ENCODE measurements at regions not wholly inside any gene's neighbourhood (a gene's known extent, or its start where the extent isn't known, plus 50 kb on each side); places are given as distances from the start of the nearest gene placed in this dataset.
A peak's percentile ranks its signal among the peaks of the same experiment; 100 is the strongest.

DNA sequence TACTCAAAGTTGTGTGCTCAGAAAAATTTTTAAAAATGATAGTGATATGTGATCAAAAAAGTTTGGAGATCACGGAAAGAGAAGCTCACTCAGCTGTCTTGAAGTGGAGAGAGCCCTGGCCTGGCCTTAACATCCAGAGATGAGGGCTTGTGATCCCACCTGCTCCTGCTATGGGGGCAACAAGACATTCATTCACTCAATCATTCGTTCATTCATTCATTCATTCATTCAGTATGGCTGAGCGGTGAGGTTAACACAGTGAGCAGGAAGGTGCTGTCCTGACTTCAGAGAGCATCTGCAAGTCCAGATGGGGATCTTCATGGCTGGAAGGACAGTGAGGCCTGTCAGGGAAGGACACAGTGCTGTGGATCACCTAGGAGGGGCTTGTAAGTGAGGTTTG is 112.3 kb downstream of the SLC25A47 start:
- intact Hi-C loops (cut with DNase I) = loop anchor here (5.0 to 10.0 kb wide), 2 partner anchors 212 to 469 kb away; partner anchors contain the start of gene RTL1 (in 1 of the 2)
- Histone ChIP-seq H3K9me3 (no peaks in the 10 kb centered on the region), H3K36me3 (ENCODE audit: insufficient read depth in 1 of 2, low read depth in 1 of 2) (no peaks in the 10 kb centered on the region), H3K4me1 (peaks cover 11% of the 10 kb centered on the region), H3K27ac (no peak overlapping the region), H3K27me3 (ENCODE audit: insufficient read depth in 3 of 3, low read length in 2 of 3) (no peaks in the 10 kb centered on the region), H3K4me3 (no peak overlapping the region)
- DNase-seq = no peak
- TF ChIP-seq, protein P1, sequence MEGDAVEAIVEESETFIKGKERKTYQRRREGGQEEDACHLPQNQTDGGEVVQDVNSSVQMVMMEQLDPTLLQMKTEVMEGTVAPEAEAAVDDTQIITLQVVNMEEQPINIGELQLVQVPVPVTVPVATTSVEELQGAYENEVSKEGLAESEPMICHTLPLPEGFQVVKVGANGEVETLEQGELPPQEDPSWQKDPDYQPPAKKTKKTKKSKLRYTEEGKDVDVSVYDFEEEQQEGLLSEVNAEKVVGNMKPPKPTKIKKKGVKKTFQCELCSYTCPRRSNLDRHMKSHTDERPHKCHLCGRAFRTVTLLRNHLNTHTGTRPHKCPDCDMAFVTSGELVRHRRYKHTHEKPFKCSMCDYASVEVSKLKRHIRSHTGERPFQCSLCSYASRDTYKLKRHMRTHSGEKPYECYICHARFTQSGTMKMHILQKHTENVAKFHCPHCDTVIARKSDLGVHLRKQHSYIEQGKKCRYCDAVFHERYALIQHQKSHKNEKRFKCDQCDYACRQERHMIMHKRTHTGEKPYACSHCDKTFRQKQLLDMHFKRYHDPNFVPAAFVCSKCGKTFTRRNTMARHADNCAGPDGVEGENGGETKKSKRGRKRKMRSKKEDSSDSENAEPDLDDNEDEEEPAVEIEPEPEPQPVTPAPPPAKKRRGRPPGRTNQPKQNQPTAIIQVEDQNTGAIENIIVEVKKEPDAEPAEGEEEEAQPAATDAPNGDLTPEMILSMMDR (IDR thresholded peaks at IDR 0.05) = no peak
- ATAC-seq = no peak
- WGBS, 3 donors = 81 to 84% (median 82%) methylated on average over 3 of the region's 3 CpGs

DNA sequence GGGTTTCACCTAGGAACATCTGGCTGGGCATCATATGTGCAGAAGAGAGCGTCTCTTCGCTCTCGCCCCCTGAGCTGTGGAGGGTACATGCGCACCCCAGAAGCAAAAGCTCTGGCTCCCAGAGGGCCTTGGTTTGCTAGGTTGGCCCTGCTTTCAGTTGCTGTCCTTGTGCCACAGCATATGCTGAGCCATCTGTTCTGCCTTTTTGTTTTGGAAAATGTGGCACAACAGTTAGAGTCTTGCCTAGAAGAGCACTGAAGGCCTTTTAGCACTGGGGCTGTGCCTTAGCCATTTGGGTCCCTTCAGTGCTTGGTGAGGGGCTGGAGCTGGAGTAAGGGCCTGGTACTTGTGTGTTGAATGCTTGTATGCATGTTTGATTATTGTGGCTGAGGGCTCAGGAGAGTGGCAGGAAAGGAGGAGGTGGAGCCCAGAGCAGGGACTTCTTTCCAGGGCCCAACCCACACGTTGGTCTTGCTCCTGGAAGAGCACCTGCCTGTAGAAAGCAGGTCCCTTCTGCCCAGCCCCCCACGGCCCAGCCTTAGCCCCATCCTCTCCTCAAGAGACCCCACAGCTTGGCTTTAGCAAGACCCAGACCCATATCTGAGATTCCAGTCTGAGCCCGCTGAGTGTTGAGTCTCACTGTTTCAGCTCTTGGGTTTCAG is 113.7 kb downstream of the SLC25A47 start:
- no peaks in the 10 kb centered on the region for H3K36me3 ChIP-seq (ENCODE audit: insufficient read depth in 1 of 2, low read depth in 1 of 2)
- intact Hi-C loops (cut with DNase I) = loop anchor here (5.0 to 10.0 kb wide), 2 partner anchors 210 to 468 kb away; partner anchors contain the start of gene RTL1 (in 1 of the 2)
- H3K4me3 ChIP-seq = no peak overlapping the region
- ATAC-seq (no peak), DNase-seq (no peak)
- peaks cover 16% of the 10 kb centered on the region for H3K4me1 ChIP-seq
- 87 to 97% (median 87%) methylated on average over 7 of the region's 7 CpGs for WGBS, 3 donors
- no peaks in the 10 kb centered on the region for H3K27me3 ChIP-seq (ENCODE audit: insufficient read depth in 3 of 3, low read length in 2 of 3)
- TF ChIP-seq, protein P1 (IDR thresholded peaks at IDR 0.05) = no peak
- H3K9me3 ChIP-seq = no peaks in the 10 kb centered on the region
- H3K27ac ChIP-seq = no peak overlapping the region

DNA sequence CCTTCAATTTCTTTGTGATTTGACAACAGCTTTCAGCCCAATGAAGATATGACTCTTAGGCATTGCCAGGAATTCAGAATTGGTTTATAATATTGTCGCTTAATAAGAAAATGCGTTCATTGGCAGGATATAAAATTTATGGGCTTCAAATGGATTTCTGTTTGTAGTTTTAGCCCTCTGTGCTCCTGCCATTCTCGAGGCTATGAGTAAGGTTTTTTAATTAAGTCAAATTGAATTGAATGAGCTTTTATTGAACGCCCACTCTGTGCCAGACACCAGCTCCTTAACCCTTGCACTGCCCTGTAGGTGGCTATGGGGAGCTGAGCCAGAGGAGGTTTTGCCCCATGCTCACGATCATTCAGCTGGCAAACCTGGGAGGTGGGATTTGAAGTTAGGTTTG is 115.1 kb downstream of the SLC25A47 start:
- Histone ChIP-seq H3K4me3 (no peak overlapping the region), H3K36me3 (ENCODE audit: insufficient read depth in 1 of 2, low read depth in 1 of 2) (no peaks in the 10 kb centered on the region), H3K9me3 (no peaks in the 10 kb centered on the region), H3K27me3 (ENCODE audit: insufficient read depth in 3 of 3, low read length in 2 of 3) (no peaks in the 10 kb centered on the region), H3K27ac (no peak overlapping the region), H3K4me1 (peaks cover 16% of the 10 kb centered on the region)
- intact Hi-C loops (cut with DNase I) = loop anchor here (5.0 to 10.0 kb wide), 2 partner anchors 209 to 467 kb away; partner anchors contain the start of gene RTL1 (in 1 of the 2)
- TF ChIP-seq, protein P1 (IDR thresholded peaks at IDR 0.05) = no peak
- DNase-seq (no peak), ATAC-seq (no peak)
- WGBS, 3 donors = 73 to 81% (median 76%) methylated on average over 5 of the region's 5 CpGs

DNA sequence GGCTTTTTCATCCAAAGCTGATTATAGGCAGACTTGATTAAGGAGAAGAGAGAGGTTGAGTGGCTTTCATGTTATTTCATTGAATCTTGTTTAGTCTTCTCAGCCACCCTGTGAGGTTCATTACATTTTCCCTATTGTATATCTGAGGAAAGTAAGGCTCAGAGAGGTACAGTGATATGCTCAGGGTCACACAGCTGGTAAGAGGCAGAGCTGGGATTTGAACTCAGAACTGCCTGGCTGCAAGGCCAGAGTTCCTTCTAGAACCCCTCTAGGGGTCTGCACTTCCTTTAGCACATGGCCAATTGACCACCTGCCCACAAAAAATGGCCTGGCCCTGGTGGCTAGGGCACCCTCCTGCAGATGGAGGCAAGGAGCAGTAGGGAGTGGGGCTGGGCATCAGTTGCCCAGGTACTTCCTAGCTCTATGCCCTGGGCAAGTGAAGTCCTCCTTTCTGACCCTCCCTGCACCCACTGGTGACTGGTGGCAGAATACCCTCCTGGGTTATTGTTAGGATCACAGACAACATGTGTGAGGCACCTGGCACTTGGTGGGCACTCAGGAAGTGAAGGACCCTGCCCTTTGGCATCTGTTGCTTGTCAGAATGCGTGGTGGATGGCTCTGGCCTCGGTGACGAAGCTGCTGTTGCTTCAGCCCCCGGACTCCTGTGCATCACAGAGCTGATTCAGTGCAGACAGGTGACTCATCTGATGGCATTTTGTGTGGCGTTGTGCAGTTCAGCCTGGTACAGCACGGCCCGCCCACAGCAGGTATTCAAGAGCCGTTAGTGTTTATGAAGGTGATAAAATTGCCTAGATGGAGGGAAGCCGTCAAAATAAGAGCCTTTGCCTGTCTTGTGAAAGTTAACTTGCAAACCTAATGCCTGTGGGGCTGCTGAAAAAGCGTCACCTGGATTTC is 115.8 kb downstream of the SLC25A47 start:
- Histone ChIP-seq H3K36me3 (ENCODE audit: insufficient read depth in 1 of 2, low read depth in 1 of 2) (no peaks in the 10 kb centered on the region), H3K4me1 (peaks cover 16% of the 10 kb centered on the region), H3K27ac (no peak overlapping the region), H3K27me3 (ENCODE audit: insufficient read depth in 3 of 3, low read length in 2 of 3) (no peaks in the 10 kb centered on the region), H3K4me3 (no peak overlapping the region), H3K9me3 (no peaks in the 10 kb centered on the region)
- intact Hi-C loops (cut with DNase I) = loop anchor here (5.0 to 10.0 kb wide), 2 partner anchors 208 to 466 kb away; partner anchors contain the start of gene RTL1 (in 1 of the 2)
- TF ChIP-seq, protein P1 (IDR thresholded peaks at IDR 0.05) = no peak
- peak in 1 of 2 donors; percentile 32 for DNase-seq
- 81 to 82% (median 82%) methylated on average over 10 of the region's 10 CpGs for WGBS, 3 donors
- ATAC-seq = peak in 3 of 4 donors; percentile 37 to 68 (median 64)

Data from psoas muscle (tissue), 7 donors.